HepG2 (cell line): ENCODE measurements at regions not wholly inside any gene's neighbourhood (a gene's known extent, or its start where the extent isn't known, plus 50 kb on each side); places are given as distances from the start of the nearest gene placed in this dataset.

Experiments used
- AHR ChIP-seq: IDR thresholded peaks from 2 replicates; pipeline ENCODE4 v1.6.1; 2018; ENCODE audit warnings: missing genetic modification reagents, missing compliant biosample characterization
- EP300 ChIP-seq, 3 experiments: sonication (generic) in 1 of 3; formaldehyde crosslinking in 1 of 3; IDR thresholded peaks; 2 replicates each; pipeline versions ENCODE4 v1.5.1 to v1.6.1; 2011 to 2020; ENCODE audit warnings: low read depth in 2 of 3, low read length in 2 of 3, borderline replicate concordance in 1 of 3, improper control_type of control experiment in 1 of 3, mild to moderate bottlenecking in 1 of 3, missing genetic modification reagents in 1 of 3, moderate library complexity in 1 of 3
- HNF4A ChIP-seq: sonication (generic); formaldehyde crosslinking; IDR thresholded peaks from 2 replicates; pipeline ENCODE4 v1.4.0; 2020; ENCODE audit warnings: missing genetic modification reagents
- HNRNPL ChIP-seq: fragments of 200-400 bp; formaldehyde crosslinking; IDR thresholded peaks from 2 replicates; pipeline ENCODE4 v1.6.1; 2017; ENCODE audit warnings: mild to moderate bottlenecking, low read depth, low read length
- HOXA9 ChIP-seq: sonication (generic); formaldehyde crosslinking; IDR thresholded peaks from 2 replicates; pipeline ENCODE4 v1.8.1; 2022; ENCODE audit warnings: missing genetic modification reagents, mild to moderate bottlenecking, moderate library complexity, borderline replicate concordance
- JUN ChIP-seq: sonication (generic); formaldehyde crosslinking; IDR thresholded peaks from 2 replicates; pipeline ENCODE4 v1.4.0; 2020; ENCODE audit warnings: mild to moderate bottlenecking, missing genetic modification reagents
- KDM3A ChIP-seq: IDR thresholded peaks from 2 replicates; pipeline ENCODE4 v1.6.1; 2018; ENCODE audit warnings: low read depth, missing compliant biosample characterization
- MEF2D ChIP-seq: sonication (generic); formaldehyde crosslinking; IDR thresholded peaks from 2 replicates; pipeline ENCODE4 v1.5.1; 2020; ENCODE audit warnings: mild to moderate bottlenecking, missing genetic modification reagents
- NR2F6 ChIP-seq, 2 experiments: IDR thresholded peaks; 2 replicates each; pipeline ENCODE4 v1.6.1; 2016; ENCODE audit warnings: antibody characterized with exemption in 1 of 2, mild to moderate bottlenecking in 1 of 2
- PITX1 ChIP-seq: sonication (generic); formaldehyde crosslinking; IDR thresholded peaks from 2 replicates; pipeline ENCODE4 v1.5.1; 2020; ENCODE audit warnings: mild to moderate bottlenecking, missing genetic modification reagents
- RBM22 ChIP-seq: fragments of 200-400 bp; formaldehyde crosslinking; optimal IDR thresholded peaks from 2 replicates; pipeline ENCODE3; 2017; ENCODE audit warnings: mild to moderate bottlenecking, low read length, moderate library complexity
- SAFB2 ChIP-seq: sonication (generic); formaldehyde crosslinking; IDR thresholded peaks from 2 replicates; pipeline ENCODE4 v1.5.1; 2020; ENCODE audit warnings: missing genetic modification reagents, low read depth, mild to moderate bottlenecking, borderline replicate concordance
- SMAD9 ChIP-seq: sonication (generic); formaldehyde crosslinking; IDR thresholded peaks from 2 replicates; pipeline ENCODE4 v1.5.1; 2020; ENCODE audit warnings: mild to moderate bottlenecking, missing genetic modification reagents
- SOX5 ChIP-seq: IDR thresholded peaks from 2 replicates; pipeline ENCODE4 v1.6.1; 2016; ENCODE audit warnings: borderline replicate concordance
- STAG1 ChIP-seq: sonication (generic); formaldehyde crosslinking; IDR thresholded peaks from 2 replicates; pipeline ENCODE4 v1.4.0; 2020; ENCODE audit warnings: missing genetic modification reagents
- ZMYM2 ChIP-seq: sonication (generic); formaldehyde crosslinking; IDR thresholded peaks from 2 replicates; pipeline ENCODE4 v1.8.0; 2022; ENCODE audit warnings: mild to moderate bottlenecking, missing genetic modification reagents
- ZNF10 ChIP-seq: sonication (generic); formaldehyde crosslinking; IDR thresholded peaks from 2 replicates; pipeline ENCODE4 v1.4.0; 2020; ENCODE audit warnings: mild to moderate bottlenecking, low read depth, missing genetic modification reagents, borderline replicate concordance
- ZNF501 ChIP-seq: sonication (generic); formaldehyde crosslinking; IDR thresholded peaks from 2 replicates; pipeline ENCODE4 v1.5.1; 2020; ENCODE audit warnings: mild to moderate bottlenecking, moderate library complexity, missing genetic modification reagents
- ZNF629 ChIP-seq: sonication (generic); formaldehyde crosslinking; conservative IDR thresholded peaks from 2 replicates; pipeline ENCODE4 v1.5.0; 2020; ENCODE audit warnings: missing genetic modification reagents
- ZNF678 ChIP-seq: sonication (generic); formaldehyde crosslinking; IDR thresholded peaks from 2 replicates; pipeline ENCODE4 v1.4.0; 2020; ENCODE audit warnings: mild to moderate bottlenecking, missing genetic modification reagents
- ZNF710 ChIP-seq: sonication (generic); formaldehyde crosslinking; IDR thresholded peaks from 2 replicates; pipeline ENCODE4 v1.5.0; 2020; ENCODE audit warnings: mild to moderate bottlenecking, missing genetic modification reagents, borderline replicate concordance
- ZNF746 ChIP-seq: sonication (generic); formaldehyde crosslinking; IDR thresholded peaks from 2 replicates; pipeline ENCODE4 v1.8.0; 2022; ENCODE audit warnings: mild to moderate bottlenecking, missing genetic modification reagents
- ZNF768 ChIP-seq: sonication (generic); formaldehyde crosslinking; IDR thresholded peaks from 2 replicates; pipeline ENCODE4 v1.4.0; 2020; ENCODE audit warnings: missing genetic modification reagents

DNA sequence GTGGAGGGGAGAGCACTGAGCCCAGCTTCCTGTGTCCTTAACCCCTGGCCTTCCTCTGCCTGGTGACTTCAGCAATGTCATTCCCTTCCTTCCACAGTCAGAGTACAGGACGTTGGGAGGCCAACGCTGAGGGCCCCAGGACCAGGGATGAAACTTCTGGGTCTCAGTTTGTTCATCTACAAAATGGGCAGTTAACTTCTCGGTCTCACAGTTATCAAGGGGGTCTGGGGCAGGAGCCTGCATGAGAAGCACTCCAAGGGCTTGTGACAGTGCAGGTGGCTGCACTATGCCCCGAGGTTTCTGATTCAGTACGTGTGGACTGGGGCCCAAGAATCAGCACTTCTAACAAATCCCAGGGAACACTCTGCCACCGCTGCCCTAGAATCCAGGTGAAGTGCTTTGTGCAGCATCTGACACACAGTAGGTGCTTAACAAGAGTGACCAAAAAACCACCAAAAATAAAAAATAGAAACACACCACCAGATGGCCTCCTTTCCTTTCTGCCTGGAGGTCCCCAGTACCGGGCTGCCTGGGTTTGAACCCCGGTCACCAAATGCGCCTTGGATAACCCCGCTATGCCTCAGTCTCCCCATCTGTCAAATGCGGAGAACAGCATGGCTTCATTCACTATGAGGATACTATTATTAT lies 80.4 kb downstream of the RFLNA start (continued):
- no peak for TF ChIP-seq ZNF746 (CRISPR knock-in tag)
- no peak for TF ChIP-seq ZNF768 (CRISPR knock-in tag)
- no peak for TF ChIP-seq MEF2D
- TF ChIP-seq KDM3A = no peak
- TF ChIP-seq ZNF10 (CRISPR knock-in tag) = no peak
- TF ChIP-seq EP300 (IDR thresholded peaks at IDR 0.05; ENCODE audit: low read depth in 2 of 2, low read length in 2 of 2) = no peak
- TF ChIP-seq EP300 (CRISPR knock-in tag; IDR thresholded peaks at IDR 0.05; ENCODE audit: borderline replicate concordance) = no peak
- peak; percentile 98 for TF ChIP-seq ZNF629 (CRISPR knock-in tag)
- no peak for TF ChIP-seq PITX1
- peak; percentile 24; the same call in 1 of the 2 replicates for TF ChIP-seq STAG1 (CRISPR knock-in tag)
- no peak for TF ChIP-seq HNRNPL
- TF ChIP-seq SOX5 (CRISPR knock-in tag) = no peak
- TF ChIP-seq SAFB2 (CRISPR knock-in tag) = no peak
- TF ChIP-seq JUN = no peak
- TF ChIP-seq ZMYM2 = peak; percentile 67; the same call in 1 of the 2 replicates
- 0 out of 2 replicates have a peak, but pooled peaks have one; percentile 47 for TF ChIP-seq ZNF501 (CRISPR knock-in tag)
- TF ChIP-seq NR2F6 (IDR thresholded peaks at IDR 0.05) = no peak
- TF ChIP-seq NR2F6 (CRISPR knock-in tag; IDR thresholded peaks at IDR 0.05) = 0 out of 2 replicates have a peak, but pooled peaks have one; percentile 27
- TF ChIP-seq AHR = no peak
- no peak for TF ChIP-seq ZNF710
- TF ChIP-seq SMAD9 (CRISPR knock-in tag) = no peak
- 0 out of 2 replicates have a peak, but pooled peaks have one; percentile 13 for TF ChIP-seq HNF4A (CRISPR knock-in tag)
- no peak for TF ChIP-seq RBM22
- TF ChIP-seq HOXA9 (CRISPR knock-in tag) = no peak
- TF ChIP-seq ZNF678 (CRISPR knock-in tag) = no peak
